PFSK-1 (cell line): ENCODE measurements at regions not wholly inside any gene's neighbourhood (a gene's known extent, or its start where the extent isn't known, plus 50 kb on each side); places are given as distances from the start of the nearest gene placed in this dataset.

Experiments used
- TAF1 ChIP-seq: IDR thresholded peaks from 2 replicates; pipeline ENCODE4 v1.6.1; 2012; ENCODE audit warnings: low read length, control low read depth, borderline replicate concordance; ENCODE audit not compliant: insufficient read depth
- TF ChIP-seq, protein P1 (sequence below), 2 experiments: IDR thresholded peaks; 2 replicates each; pipeline versions ENCODE4 v1.6.1 to v1.8.0; 2011 to 2012; ENCODE audit warnings: low read depth in 2 of 2, low read length in 2 of 2, control low read depth in 1 of 2, inconsistent platforms in 1 of 2, mild to moderate bottlenecking in 1 of 2, moderate library complexity in 1 of 2; ENCODE audit not compliant: insufficient read depth in 1 of 2

- TF ChIP-seq, protein P1, sequence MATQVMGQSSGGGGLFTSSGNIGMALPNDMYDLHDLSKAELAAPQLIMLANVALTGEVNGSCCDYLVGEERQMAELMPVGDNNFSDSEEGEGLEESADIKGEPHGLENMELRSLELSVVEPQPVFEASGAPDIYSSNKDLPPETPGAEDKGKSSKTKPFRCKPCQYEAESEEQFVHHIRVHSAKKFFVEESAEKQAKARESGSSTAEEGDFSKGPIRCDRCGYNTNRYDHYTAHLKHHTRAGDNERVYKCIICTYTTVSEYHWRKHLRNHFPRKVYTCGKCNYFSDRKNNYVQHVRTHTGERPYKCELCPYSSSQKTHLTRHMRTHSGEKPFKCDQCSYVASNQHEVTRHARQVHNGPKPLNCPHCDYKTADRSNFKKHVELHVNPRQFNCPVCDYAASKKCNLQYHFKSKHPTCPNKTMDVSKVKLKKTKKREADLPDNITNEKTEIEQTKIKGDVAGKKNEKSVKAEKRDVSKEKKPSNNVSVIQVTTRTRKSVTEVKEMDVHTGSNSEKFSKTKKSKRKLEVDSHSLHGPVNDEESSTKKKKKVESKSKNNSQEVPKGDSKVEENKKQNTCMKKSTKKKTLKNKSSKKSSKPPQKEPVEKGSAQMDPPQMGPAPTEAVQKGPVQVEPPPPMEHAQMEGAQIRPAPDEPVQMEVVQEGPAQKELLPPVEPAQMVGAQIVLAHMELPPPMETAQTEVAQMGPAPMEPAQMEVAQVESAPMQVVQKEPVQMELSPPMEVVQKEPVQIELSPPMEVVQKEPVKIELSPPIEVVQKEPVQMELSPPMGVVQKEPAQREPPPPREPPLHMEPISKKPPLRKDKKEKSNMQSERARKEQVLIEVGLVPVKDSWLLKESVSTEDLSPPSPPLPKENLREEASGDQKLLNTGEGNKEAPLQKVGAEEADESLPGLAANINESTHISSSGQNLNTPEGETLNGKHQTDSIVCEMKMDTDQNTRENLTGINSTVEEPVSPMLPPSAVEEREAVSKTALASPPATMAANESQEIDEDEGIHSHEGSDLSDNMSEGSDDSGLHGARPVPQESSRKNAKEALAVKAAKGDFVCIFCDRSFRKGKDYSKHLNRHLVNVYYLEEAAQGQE (IDR thresholded peaks at IDR 0.05; ENCODE audit: insufficient read depth in 1 of 2, low read depth in 2 of 2, low read length in 2 of 2): no peak
- TF ChIP-seq TAF1: no peak
These were observed 117.1 kb upstream of the ANTXRL start for GRCh38 chr10:46169736-46170135.
